ENCODE measurements at regions not wholly inside any gene's neighbourhood (a gene's known extent, or its start where the extent isn't known, plus 50 kb on each side); places are given as distances from the start of the nearest gene placed in this dataset.
"Not testable (repeated sequence)": the region's sequence is repeated elsewhere in the genome, so short reads cannot be mapped to it uniquely, and the experiment has no call there.

GRCh38 chr18:66894851-66895250 lies 291.0 kb upstream of the CDH19 start:
- TF ChIP-seq, protein P1, sequence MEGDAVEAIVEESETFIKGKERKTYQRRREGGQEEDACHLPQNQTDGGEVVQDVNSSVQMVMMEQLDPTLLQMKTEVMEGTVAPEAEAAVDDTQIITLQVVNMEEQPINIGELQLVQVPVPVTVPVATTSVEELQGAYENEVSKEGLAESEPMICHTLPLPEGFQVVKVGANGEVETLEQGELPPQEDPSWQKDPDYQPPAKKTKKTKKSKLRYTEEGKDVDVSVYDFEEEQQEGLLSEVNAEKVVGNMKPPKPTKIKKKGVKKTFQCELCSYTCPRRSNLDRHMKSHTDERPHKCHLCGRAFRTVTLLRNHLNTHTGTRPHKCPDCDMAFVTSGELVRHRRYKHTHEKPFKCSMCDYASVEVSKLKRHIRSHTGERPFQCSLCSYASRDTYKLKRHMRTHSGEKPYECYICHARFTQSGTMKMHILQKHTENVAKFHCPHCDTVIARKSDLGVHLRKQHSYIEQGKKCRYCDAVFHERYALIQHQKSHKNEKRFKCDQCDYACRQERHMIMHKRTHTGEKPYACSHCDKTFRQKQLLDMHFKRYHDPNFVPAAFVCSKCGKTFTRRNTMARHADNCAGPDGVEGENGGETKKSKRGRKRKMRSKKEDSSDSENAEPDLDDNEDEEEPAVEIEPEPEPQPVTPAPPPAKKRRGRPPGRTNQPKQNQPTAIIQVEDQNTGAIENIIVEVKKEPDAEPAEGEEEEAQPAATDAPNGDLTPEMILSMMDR (IDR thresholded peaks at IDR 0.05; ENCODE audit: low read depth, low read length, missing control alignments) = no peak
- no peak overlapping the region for H3K4me3 ChIP-seq (replicated peaks; ENCODE audit: low read depth, low read length)
- DNase-seq (ENCODE audit: extremely low read depth, low read depth) = no peak

- not testable (repeated sequence) for H3K4me3 ChIP-seq (replicated peaks; ENCODE audit: low read depth, low read length); DNase-seq (ENCODE audit: extremely low read depth, low read depth)
These were observed 288.5 kb upstream of the CDH19 start for GRCh38 chr18:66892388-66892787.

DNA sequence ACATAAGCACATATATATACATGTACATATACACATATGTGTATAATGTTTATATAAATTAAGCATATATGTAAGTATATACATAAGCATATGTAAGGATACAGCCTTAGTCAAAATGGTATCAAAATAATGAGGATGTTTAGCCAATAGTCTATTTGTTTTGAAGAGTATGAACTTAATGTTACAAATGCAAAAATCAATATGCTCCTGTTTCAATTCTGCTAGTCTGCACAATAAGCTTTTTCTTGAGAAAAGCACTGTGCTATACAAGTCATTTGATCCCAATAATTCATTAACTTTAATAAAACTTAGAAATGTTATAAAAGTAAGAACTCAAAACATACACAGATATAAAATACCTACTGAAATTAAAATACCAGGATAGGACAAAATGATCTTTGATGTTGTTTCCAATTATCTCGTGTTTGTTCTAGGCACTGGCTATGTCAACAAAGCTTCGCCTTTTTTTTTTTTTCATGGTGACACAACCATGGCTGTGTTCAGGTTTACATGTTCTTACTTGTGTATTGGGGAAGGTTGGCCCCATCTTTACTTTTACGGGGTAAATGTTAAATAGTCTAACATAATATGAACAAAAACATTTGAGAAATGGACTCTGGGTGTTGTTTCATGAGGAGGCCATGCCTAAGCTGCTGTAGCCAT lies 271.1 kb upstream of the CDH19 start:
- no peak for DNase-seq (ENCODE audit: extremely low read depth, low read depth)
- no peak overlapping the region for H3K4me3 ChIP-seq (replicated peaks; ENCODE audit: low read depth, low read length)
- TF ChIP-seq, protein P1 (IDR thresholded peaks at IDR 0.05; ENCODE audit: low read depth, low read length, missing control alignments) = no peak

DNA sequence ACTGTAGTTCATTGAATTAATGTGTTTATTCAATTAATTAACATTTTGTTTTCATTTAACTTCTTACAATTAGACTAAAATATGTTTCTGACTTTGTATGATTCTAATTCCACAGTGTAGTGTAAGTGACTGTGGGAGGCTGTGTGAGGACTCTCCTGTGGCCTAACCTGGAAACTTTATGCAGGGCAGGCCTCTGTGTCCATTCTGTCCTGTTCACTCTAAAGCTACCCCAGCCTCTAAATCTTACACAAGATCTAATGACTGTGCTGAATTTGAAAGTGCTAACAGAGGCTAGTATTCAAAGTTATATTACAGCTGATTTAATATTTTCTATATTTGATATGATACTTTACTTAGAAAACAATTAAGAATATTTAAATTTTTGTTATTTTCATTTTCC lies 270.5 kb upstream of the CDH19 start:
- no peak for DNase-seq (ENCODE audit: extremely low read depth, low read depth)
- H3K4me3 ChIP-seq (replicated peaks; ENCODE audit: low read depth, low read length) = no peak overlapping the region
- TF ChIP-seq, protein P1 (IDR thresholded peaks at IDR 0.05; ENCODE audit: low read depth, low read length, missing control alignments) = no peak

DNA sequence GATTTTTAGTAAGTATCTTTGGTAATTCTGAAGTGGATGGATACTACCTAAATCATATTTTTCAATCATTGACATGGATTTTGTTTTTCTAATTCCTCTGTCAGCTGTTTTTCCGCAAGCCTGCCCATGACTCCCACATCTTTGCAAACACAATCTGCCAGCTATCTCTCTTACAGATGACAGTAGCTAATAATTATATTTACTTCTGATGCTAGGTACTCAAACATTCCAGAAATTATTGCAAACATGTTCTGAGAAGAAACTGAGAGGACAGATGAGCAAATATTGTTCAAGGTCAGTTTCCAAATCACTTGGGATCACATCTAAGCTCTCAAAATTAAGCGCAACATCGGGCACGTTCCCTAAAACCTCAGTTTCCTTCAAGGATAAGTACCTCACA lies 270.0 kb upstream of the CDH19 start:
- TF ChIP-seq, protein P1 (IDR thresholded peaks at IDR 0.05; ENCODE audit: low read depth, low read length, missing control alignments) = no peak

GRCh38 chr18:66872277-66872676 lies 268.4 kb upstream of the CDH19 start:
- no peak overlapping the region for H3K4me3 ChIP-seq (replicated peaks; ENCODE audit: low read depth, low read length)
- DNase-seq (ENCODE audit: extremely low read depth, low read depth) = no peak

More for the DNA sequence above, 270.0 kb upstream of the CDH19 start:
- no peak overlapping the region for H3K4me3 ChIP-seq (replicated peaks; ENCODE audit: low read depth, low read length)
- no peak for DNase-seq (ENCODE audit: extremely low read depth, low read depth)

DNA sequence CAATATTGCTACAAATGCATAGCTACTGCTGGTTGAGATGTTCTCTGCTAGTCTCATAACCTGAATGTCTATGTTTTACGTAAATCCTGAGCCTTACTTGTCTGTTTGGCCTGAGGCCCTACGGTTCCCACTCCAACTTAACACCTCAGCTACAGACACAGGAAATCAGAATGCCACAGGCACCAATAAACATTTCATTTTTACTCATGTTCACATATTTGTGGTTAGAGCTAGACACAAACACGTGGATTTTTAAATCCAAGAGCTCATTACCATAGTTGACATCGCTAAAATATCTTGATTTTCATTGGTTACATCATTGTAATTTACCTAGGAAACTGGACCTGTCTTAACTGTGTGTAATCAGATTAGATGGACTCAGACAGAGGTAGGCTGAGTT lies 263.8 kb upstream of the CDH19 start:
- TF ChIP-seq, protein P1 (IDR thresholded peaks at IDR 0.05; ENCODE audit: low read depth, low read length, missing control alignments) = no peak
- no peak overlapping the region for H3K4me3 ChIP-seq (replicated peaks; ENCODE audit: low read depth, low read length)
- DNase-seq (ENCODE audit: extremely low read depth, low read depth) = no peak

More at GRCh38 chr18:66872277-66872676, 268.4 kb upstream of the CDH19 start:
- TF ChIP-seq, protein P1 (IDR thresholded peaks at IDR 0.05; ENCODE audit: low read depth, low read length, missing control alignments) = no peak

- not testable (repeated sequence) for H3K4me3 ChIP-seq (replicated peaks; ENCODE audit: low read depth, low read length); DNase-seq (ENCODE audit: extremely low read depth, low read depth)
These were observed 262.6 kb upstream of the CDH19 start for GRCh38 chr18:66866427-66866940.

Data from HFF-Myc (cell line).